Vagina (tissue), 2 donors: ENCODE measurements at regions not wholly inside any gene's neighbourhood (a gene's known extent, or its start where the extent isn't known, plus 50 kb on each side); places are given as distances from the start of the nearest gene placed in this dataset.

ENCODE experiments used
- DNase-seq, 2 donors: peaks; one replicate each; pipeline ENCODE4 v3.0.0-alpha.2; 2017; ENCODE audit errors: extremely low spot score in 2 of 2
- H3K27ac ChIP-seq: fragments of 200-600 bp; sonication (generic); one replicate; pipeline ENCODE4 v1.5.1; 2019
- H3K27me3 ChIP-seq: fragments of 200-600 bp; sonication (generic); one replicate; pipeline ENCODE4 v1.5.1; 2019
- H3K36me3 ChIP-seq, 2 donors: fragments of 200-600 bp; sonication (generic); one replicate each; pipeline ENCODE4 v1.5.1; 2017 to 2019
- H3K4me1 ChIP-seq: fragments of 200-600 bp; sonication (generic); one replicate; pipeline ENCODE4 v1.5.1; 2019
- H3K4me3 ChIP-seq, 2 donors: fragments of 200-600 bp; sonication (generic); 1 replicate in 1 of 2; 2 replicates in 1 of 2; pipeline ENCODE4 v1.5.1; 2016 to 2019
- H3K9me3 ChIP-seq: fragments of 200-600 bp; sonication (generic); one replicate; pipeline ENCODE4 v1.5.1; 2019
- POLR2A ChIP-seq, 2 donors: fragments of 450-650 bp; IDR thresholded peaks; one replicate each; pipeline ENCODE4 v1.6.1; 2017; ENCODE audit warnings: antibody characterized with exemption in 2 of 2, mild to moderate bottlenecking in 2 of 2, moderate library complexity in 2 of 2
- POLR2AphosphoS5 ChIP-seq, 2 donors: sonication (generic); formaldehyde crosslinking; IDR thresholded peaks; one replicate each; pipeline ENCODE4 v1.9.0; 2017; ENCODE audit warnings: antibody characterized with exemption in 2 of 2, mild to moderate bottlenecking in 2 of 2, low read depth in 1 of 2; ENCODE audit not compliant: insufficient read depth in 1 of 2
- intact Hi-C: fragments of 100-400 bp; cut with DNase I; formaldehyde crosslinking; loops from one replicate; pipeline ENCODE4 v1.15.1; 2023
- TF ChIP-seq, protein P1 (sequence below), 3 experiments: fragments of 450-650 bp in 2 of 3; fragments of 200-600 bp in 1 of 3; sonication (generic) in 1 of 3; IDR thresholded peaks; one replicate each; pipeline ENCODE4 v1.5.1; 2017 to 2019; ENCODE audit warnings: antibody characterized with exemption in 3 of 3, mild to moderate bottlenecking in 2 of 3, moderate library complexity in 2 of 3

DNA sequence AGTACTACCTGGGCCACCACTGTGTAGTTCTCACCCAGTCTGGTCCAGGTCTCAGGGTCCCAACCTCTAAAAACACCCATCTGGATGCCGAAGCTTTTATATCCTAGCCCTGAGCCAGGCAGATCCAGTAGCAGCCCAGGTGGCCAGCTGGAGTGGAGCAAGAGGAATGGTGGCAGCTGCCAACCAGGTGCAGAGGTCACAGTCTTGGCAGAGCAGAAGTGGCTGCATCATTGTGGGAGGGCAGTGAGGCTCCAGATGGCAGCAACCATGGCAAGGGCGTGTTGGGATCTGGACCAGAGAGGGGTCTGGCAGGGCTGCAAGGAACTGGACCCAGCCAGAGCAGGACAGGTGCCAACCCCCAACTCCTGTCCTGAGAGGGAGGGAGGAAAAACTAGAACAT is 72.2 kb upstream of the AGAP1 start:
- intact Hi-C loops = no loop called here
- Histone ChIP-seq H3K36me3 (no peaks in the 10 kb centered on the region), H3K27me3 (no peaks in the 10 kb centered on the region), H3K4me1 (no peaks in the 10 kb centered on the region), H3K27ac (no peak overlapping the region), H3K4me3 (no peak overlapping the region), H3K9me3 (no peaks in the 10 kb centered on the region)
- TF ChIP-seq POLR2A (IDR thresholded peaks at IDR 0.05) (no peak), POLR2AphosphoS5 (IDR thresholded peaks at IDR 0.05; ENCODE audit: insufficient read depth in 1 of 2, low read depth in 1 of 2) (no peak)
- TF ChIP-seq, protein P1, sequence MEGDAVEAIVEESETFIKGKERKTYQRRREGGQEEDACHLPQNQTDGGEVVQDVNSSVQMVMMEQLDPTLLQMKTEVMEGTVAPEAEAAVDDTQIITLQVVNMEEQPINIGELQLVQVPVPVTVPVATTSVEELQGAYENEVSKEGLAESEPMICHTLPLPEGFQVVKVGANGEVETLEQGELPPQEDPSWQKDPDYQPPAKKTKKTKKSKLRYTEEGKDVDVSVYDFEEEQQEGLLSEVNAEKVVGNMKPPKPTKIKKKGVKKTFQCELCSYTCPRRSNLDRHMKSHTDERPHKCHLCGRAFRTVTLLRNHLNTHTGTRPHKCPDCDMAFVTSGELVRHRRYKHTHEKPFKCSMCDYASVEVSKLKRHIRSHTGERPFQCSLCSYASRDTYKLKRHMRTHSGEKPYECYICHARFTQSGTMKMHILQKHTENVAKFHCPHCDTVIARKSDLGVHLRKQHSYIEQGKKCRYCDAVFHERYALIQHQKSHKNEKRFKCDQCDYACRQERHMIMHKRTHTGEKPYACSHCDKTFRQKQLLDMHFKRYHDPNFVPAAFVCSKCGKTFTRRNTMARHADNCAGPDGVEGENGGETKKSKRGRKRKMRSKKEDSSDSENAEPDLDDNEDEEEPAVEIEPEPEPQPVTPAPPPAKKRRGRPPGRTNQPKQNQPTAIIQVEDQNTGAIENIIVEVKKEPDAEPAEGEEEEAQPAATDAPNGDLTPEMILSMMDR (IDR thresholded peaks at IDR 0.05) = no peak
- no peak for DNase-seq

DNA sequence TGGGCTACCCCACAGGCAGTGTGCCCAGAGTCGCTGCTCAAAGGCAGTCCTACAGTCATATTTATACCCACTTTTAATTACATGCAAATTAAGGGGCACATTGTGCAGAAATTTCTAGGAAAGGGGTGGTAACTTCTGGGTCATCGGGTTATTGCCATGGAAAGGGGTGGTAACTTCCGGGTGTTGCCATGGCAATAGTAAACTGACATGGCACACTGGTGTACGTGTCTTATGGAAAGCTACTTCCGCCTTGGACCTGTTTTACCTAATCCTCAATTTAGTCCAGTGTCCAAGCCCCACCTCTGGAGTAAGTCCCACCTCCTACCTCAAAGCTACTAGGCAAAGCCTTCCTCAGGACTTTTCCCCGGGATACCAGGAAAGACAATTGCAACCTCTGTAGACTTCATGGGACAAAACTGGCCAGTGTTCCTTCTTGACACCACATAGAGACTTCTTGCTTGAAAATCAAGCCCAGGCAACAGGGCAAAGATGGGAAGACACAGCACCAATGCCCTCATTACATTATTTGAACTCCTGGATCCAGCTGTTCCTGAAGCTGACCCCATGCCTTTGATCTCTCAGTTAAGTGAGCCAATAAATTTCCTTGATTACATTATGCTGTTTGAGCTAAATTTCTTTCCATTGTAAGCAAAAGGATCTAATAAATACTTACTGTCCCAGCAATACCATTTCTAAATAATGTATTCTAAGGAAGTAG is 63.3 kb upstream of the AGAP1 start:
- no peaks in the 10 kb centered on the region for H3K36me3 ChIP-seq
- peaks cover 8% of the 10 kb centered on the region for H3K4me1 ChIP-seq
- H3K27ac ChIP-seq = no peak overlapping the region
- TF ChIP-seq POLR2AphosphoS5 (IDR thresholded peaks at IDR 0.05; ENCODE audit: insufficient read depth in 1 of 2, low read depth in 1 of 2) = no peak
- TF ChIP-seq POLR2A (IDR thresholded peaks at IDR 0.05) = no peak
- TF ChIP-seq, protein P1 (IDR thresholded peaks at IDR 0.05) = no peak
- no peak overlapping the region for H3K4me3 ChIP-seq
- intact Hi-C loops = no loop called here
- DNase-seq = no peak
- no peaks in the 10 kb centered on the region for H3K9me3 ChIP-seq
- no peaks in the 10 kb centered on the region for H3K27me3 ChIP-seq

DNA sequence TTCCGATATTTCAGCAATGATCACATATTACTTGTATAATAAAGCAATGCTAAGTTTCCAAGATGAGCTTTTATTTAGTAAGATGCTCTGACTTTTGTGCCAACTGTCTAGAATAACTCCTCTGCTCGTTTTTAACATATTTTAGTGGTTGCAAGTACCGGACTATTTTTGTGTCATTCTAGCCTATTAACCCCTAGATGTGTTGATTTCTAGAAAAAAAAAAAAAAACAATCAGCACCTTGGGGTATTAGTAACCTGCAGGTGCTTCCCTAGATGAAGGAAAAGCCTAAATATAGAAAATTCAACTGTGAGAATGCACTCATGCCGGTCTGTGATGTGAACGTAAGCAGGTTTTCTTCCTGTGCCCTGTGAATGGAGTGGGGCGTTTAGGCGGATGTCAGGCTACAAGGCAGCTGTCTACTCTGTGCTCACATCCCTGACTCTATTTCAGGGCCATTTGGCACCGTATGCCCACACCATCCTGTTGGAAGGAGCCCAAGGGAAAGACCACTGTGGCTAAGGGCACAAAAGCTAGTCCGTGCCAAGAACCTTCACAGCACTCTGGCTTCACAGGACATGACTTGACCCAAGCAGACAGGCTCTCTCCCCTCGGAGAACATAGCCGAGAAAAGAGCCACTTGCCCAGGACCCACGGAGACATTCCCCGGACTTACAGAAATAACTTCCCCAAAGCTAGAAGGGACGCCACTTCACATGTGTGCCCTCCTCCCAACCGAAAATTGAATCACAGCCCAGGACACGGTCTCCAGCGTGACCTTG is 60.9 kb upstream of the AGAP1 start:
- TF ChIP-seq POLR2A (IDR thresholded peaks at IDR 0.05) = no peak
- no peak for TF ChIP-seq POLR2AphosphoS5 (IDR thresholded peaks at IDR 0.05; ENCODE audit: insufficient read depth in 1 of 2, low read depth in 1 of 2)
- TF ChIP-seq, protein P1 (IDR thresholded peaks at IDR 0.05) = no peak
- DNase-seq = no peak
- no peaks in the 10 kb centered on the region for H3K9me3 ChIP-seq
- H3K27ac ChIP-seq = peak overlapping the region; percentile 25
- H3K4me3 ChIP-seq = no peak overlapping the region
- no peaks in the 10 kb centered on the region for H3K27me3 ChIP-seq
- H3K36me3 ChIP-seq = no peaks in the 10 kb centered on the region
- intact Hi-C loops = no loop called here
- peaks cover 8% of the 10 kb centered on the region for H3K4me1 ChIP-seq

DNA sequence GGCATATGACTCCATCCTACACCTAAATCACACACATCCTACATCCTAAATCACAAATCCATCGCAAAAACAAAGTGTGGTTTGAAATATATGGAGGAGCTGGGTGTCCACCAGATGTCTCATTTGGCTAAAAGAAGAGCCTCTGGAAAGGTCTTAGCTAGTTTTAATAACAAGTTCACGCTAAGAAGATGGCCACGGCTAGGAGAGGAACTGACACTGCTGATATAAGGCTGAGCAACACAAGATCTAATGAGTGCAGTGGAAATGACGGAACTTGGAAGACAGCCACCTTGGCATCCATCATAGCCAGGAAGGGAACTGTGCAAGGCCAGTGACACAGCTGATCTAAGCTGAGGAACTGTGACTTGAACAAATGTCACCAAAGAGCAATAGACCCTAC is 60.0 kb upstream of the AGAP1 start:
- Histone ChIP-seq H3K4me1 (peaks cover 8% of the 10 kb centered on the region), H3K4me3 (no peak overlapping the region), H3K27me3 (no peaks in the 10 kb centered on the region), H3K36me3 (no peaks in the 10 kb centered on the region), H3K27ac (peak overlapping the region; percentile 24), H3K9me3 (no peaks in the 10 kb centered on the region)
- TF ChIP-seq, protein P1 (IDR thresholded peaks at IDR 0.05) = peak in 1 of 3 experiments; percentile 24
- TF ChIP-seq POLR2AphosphoS5 (IDR thresholded peaks at IDR 0.05; ENCODE audit: insufficient read depth in 1 of 2, low read depth in 1 of 2) = no peak
- intact Hi-C loops = no loop called here
- no peak for DNase-seq
